Gastroesophageal sphincter (tissue), 3 donors: ENCODE measurements at regions not wholly inside any gene's neighbourhood (a gene's known extent, or its start where the extent isn't known, plus 50 kb on each side); places are given as distances from the start of the nearest gene placed in this dataset.

Experiments used
- CTCF ChIP-seq, 4 experiments: fragments of 200-600 bp in 2 of 4; fragments of 450-650 bp in 2 of 4; sonication (generic) in 1 of 4; IDR thresholded peaks; one replicate each; pipeline ENCODE4 v1.5.1; 2017 to 2019; ENCODE audit warnings: antibody characterized with exemption in 4 of 4, mild to moderate bottlenecking in 2 of 4, moderate library complexity in 2 of 4
- EP300 ChIP-seq: sonication (generic); formaldehyde crosslinking; IDR thresholded peaks from one replicate; pipeline ENCODE4 v1.6.1; 2017; ENCODE audit warnings: antibody characterized with exemption, mild to moderate bottlenecking
- POLR2A ChIP-seq, 2 donors: fragments of 450-650 bp; IDR thresholded peaks; one replicate each; pipeline ENCODE4 v1.6.1; 2017; ENCODE audit warnings: antibody characterized with exemption in 2 of 2, mild to moderate bottlenecking in 2 of 2, moderate library complexity in 1 of 2
- POLR2AphosphoS5 ChIP-seq: sonication (generic); formaldehyde crosslinking; IDR thresholded peaks from one replicate; pipeline ENCODE4 v1.6.1; 2017; ENCODE audit warnings: antibody characterized with exemption

- no peak for TF ChIP-seq POLR2A (IDR thresholded peaks at IDR 0.05)
- no peak for TF ChIP-seq CTCF (IDR thresholded peaks at IDR 0.05)
- no peak for TF ChIP-seq POLR2AphosphoS5
- TF ChIP-seq EP300 = no peak
Observed at GRCh38 chr4:27534488-27534887, 673.8 kb downstream of the STIM2 start.
